VCaP (cell line): ENCODE measurements at regions not wholly inside any gene's neighbourhood (a gene's known extent, or its start where the extent isn't known, plus 50 kb on each side); places are given as distances from the start of the nearest gene placed in this dataset.

Experiments used
- H3K27ac ChIP-seq: fragments of 450-650 bp; 2 replicates; pipeline ENCODE4 v1.5.1; 2017
- CTCF ChIP-seq: fragments of 450-650 bp; conservative IDR thresholded peaks from 2 replicates; pipeline ENCODE4 v1.5.1; 2017; ENCODE audit warnings: mild to moderate bottlenecking, moderate library complexity

DNA sequence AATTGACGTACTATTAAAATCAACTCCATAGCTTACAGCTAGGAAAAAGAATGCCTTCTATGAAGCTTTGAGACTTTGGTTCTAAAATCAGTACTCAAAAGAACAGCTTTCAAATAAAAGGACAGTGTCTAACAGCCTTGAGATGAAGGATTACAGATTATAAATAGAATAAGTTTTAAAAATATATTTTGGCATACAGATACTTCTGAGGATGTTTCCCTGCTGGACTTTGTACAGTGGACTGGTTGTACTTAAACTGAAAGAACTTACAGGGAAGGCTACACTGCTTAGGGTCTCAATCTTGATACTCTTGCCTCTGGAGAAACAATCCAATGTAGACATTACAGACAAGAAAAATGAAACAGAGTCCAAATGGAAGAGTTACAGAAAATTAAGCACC is 452.7 kb downstream of the CETN3 start:
- TF ChIP-seq CTCF, result no peak
- H3K27ac ChIP-seq, result no peak overlapping the region

DNA sequence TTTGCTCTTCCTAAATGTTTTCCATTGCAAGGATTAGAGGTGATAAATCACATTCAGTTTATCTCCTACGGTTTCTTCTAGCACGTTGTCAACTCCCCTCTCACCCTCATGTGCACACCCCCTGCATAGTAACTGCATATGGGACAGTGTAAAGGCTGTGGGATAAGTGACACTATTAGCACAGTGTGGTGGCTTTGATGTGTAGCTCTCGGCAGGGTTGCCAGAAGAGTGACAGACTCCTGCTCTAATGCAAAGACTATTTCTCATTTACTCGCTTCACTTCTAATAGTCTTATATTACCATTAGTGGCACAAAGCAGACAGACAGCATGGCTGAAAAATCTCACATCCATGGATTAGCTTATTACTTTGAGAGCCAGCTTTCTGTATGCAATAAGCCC is 454.6 kb downstream of the CETN3 start:
- TF ChIP-seq CTCF, result no peak

DNA sequence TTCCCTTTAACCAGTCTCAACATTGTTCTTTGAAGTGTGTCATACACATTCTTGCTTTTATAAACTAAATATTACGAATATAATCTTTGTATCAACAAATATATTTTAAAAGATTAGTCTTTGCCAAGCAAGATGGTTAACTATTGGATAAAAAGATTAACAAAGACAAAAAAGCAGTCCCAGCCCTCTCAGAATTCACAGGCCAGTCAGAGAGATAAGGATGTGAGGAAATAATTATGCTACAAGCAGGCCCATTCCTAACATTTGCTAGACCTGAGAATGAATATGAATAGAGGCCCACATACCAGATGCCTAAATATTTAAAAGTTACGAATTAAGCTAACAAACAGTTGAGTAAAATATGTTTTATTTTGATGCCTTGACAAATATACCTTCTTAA is 457.7 kb downstream of the CETN3 start:
- H3K27ac ChIP-seq, result no peak overlapping the region
- TF ChIP-seq CTCF, result no peak

More for the DNA sequence above, 454.6 kb downstream of the CETN3 start:
- H3K27ac ChIP-seq, result no peak overlapping the region

- H3K27ac ChIP-seq, result no peak overlapping the region
- no peak for TF ChIP-seq CTCF
Observed at GRCh38 chr5:89950234-89950633, 459.3 kb downstream of the CETN3 start.

- no peak for TF ChIP-seq CTCF
- no peak overlapping the region for H3K27ac ChIP-seq
Observed at GRCh38 chr5:89948977-89949376, 460.6 kb downstream of the CETN3 start.

- no peak overlapping the region for H3K27ac ChIP-seq
- no peak for TF ChIP-seq CTCF
Observed at GRCh38 chr5:89946916-89947315, 462.6 kb downstream of the CETN3 start.

GRCh38 chr5:89946508-89946907 is 463.0 kb downstream of the CETN3 start:
- no peak for TF ChIP-seq CTCF
- no peak overlapping the region for H3K27ac ChIP-seq

DNA sequence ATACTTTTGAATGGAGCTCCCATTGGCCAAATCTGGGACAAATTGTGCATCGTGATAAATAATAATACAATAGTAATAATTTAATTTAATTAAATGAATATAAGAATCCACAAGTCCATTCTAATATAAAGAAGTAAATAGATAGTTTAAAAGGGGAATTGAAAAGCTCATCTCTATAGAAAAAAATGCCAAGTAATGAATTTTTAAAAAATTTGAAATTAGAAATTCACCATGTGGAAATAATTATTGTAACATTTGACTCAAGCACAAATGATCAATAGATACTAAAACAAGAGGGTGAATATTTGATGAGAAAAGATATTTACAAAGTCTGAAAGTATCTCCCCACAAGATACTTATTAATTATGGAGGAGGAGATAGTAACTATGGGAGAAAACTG is 467.4 kb downstream of the CETN3 start:
- no peak for TF ChIP-seq CTCF
- H3K27ac ChIP-seq, result no peak overlapping the region
